DMS153 treated with DMSO at 0.1 percent for 48 hours (cell line): ENCODE measurements at regions not wholly inside any gene's neighbourhood (a gene's known extent, or its start where the extent isn't known, plus 50 kb on each side); places are given as distances from the start of the nearest gene placed in this dataset.
"Not testable (repeated sequence)": the region's sequence is repeated elsewhere in the genome, so short reads cannot be mapped to it uniquely, and the experiment has no call there.

ENCODE experiments used
- DNase-seq: peaks from one replicate; lab custom pipeline; 2025; ENCODE audit not compliant: unreplicated experiment; lab: John Stamatoyannopoulos, UW

DNA sequence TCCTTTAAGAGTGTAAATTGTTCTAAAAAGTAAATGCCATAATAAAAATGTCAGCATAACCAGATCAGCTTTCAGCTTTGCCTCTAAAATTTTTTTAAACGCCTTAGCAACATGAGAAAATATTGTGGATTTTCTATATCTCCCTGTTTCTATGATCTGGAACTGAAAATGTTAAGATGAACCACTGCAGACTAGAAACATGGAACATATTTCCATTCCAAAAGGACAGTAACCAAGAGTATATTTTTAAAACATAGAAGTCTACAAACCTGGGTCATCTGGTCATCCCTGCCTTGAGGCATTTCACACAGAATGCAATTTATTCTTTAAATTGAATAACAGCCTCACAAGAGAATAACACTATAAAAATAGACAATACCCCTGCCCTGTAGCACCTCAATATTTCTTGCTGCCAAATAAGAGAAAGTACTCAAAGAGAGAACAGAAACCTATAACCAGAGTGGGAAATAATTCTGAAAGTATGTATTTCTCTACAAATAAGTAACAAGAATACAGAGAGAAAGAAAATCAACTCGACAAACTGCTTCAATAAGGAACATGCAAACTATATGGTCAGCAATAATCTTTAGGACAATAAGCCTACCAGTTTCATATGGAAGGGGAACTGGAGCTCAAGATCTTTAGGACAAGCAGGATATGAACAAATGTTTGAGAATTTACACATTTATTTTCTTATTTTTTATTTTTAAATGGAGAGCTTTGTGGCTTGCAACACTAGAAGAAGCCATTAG is 949.0 kb downstream of the EPHA3 start:
- DNase-seq, result no peak

DNA sequence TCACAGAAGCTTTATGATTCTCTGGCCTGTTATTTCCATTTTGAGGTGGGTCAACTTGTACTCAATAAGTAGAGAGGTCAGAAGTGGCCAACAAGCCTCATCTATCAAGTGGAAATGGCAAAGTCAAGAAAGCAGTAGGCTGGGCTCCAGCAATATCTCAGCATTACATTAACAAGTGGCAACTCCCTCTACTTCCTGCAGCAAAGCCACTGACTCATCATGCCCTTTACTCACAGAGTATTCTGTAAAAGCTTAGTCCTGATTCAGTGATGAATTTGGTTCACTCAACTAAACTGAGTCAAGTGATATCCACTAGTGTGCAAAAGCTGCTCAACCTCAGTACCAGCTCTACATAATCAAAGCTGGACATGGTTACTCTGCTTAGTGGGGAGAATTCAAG is 954.6 kb downstream of the EPHA3 start:
- DNase-seq, result no peak

DNA sequence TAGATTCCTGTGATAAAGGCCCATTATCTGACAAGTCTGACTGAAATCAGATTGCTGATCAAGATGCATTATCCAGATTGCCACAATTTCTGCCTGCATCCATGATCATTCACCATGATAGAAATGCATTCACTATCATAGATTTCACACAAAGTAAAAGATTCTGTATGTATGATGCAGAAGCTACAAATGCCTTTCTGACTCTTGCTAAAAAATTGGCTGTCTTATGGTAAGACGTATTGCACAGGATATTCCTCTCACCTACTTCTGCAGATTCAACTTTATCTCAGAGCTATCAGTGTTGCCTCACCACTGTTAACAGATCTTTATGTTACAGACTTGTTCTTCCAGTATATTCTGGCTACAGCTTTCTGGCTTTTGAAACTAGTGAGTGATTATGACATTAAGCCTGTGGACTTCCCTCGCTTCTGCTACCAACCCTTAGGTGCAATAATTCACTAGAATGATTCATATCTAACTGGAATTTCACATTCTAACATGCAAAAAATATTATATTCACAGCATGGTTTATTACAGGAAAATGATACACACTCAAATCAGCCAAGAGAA is 955.3 kb downstream of the EPHA3 start:
- no peak for DNase-seq

DNA sequence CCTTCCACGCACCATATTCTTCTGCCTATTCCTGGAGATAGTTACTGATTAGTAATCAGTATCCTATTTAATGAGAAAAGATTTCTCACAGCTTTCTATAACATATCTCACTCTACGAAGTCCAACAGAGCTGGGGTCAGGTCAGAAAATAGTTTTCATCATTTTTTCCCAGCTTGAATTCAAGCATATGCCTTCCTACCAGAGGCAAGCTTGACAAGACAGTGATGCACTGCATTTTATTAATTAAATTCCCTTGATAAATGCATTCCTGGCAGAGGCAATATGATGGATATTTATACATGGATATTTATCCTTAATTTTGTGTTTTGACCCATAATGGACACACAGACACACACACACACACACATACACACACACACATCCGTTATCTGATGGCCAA is 961.4 kb downstream of the EPHA3 start:
- no peak for DNase-seq

DNA sequence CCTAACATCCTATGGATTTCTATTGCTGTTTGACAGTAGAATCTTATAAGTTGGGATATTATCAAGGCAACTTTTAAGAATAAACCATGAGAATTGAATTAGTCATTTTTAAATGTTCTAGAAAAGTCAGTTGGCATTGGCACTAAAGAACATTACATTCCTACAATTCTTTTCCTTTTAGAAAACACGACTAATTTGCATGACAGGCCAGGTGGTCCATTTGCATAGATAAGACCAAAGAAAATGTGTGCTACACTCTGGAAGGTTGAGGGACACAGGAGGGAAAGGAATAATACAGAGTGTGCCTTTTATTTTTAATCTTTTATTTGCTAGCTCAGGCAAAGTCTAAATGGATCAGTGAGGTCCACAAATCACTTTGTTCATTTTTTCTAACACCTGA is 962.3 kb downstream of the EPHA3 start:
- DNase-seq, result no peak

DNA sequence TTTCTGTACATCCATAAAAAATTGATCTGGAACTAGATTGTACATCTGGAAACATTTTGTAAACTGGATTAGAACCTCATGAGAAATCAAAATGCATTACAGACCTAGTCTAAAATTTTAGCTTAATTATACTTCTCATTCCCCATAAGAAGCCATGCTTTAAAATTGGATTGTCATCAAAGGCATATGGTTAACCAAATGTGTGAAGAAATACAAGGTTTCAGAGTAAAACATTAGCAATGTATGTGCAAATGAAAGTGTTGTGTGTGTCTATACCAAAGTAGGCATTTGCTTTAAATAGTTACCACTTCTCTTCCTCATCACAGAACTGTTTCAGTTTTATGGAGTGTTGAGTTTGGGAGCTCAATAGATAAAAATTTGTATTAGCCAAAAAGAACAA is 968.7 kb downstream of the EPHA3 start:
- no peak for DNase-seq

DNA sequence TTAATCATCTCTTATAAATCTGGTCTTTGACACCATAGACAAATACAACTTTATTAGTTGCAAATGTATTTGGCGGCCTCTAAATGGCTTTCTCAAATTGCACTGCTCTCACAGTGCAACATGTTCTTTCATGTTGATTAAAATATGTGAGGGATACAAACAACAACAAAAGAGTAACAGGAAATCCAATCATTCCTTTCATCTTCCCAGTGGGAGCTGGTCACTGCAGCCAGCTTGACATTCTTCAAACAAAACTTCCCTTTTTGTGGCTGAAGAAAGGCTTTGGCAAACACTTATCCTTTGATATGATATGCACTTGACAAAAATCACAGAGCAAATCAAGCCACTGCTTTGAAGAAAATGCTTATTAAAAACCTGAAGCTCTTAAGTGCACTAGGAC is 973.6 kb downstream of the EPHA3 start:
- DNase-seq, result no peak

DNA sequence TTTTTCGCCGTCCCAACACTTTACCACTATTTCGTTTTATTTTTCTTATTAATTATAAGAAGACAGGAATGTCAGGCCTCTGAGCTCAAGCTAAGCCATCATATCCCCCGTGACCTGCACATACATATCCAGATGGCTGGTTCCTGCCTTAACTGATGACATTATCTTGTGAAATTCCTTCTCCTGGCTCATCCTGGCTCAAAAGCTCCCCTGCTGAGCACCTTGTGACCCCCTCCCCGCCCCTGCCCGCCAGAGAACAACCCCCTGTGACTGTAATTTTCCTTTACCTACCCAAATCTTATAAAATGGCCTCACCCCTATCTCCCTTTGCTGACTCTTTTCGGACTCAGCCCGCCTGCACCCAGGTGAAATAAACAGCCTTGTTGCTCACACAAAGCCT is 978.9 kb downstream of the EPHA3 start:
- not testable (repeated sequence) for DNase-seq

DNA sequence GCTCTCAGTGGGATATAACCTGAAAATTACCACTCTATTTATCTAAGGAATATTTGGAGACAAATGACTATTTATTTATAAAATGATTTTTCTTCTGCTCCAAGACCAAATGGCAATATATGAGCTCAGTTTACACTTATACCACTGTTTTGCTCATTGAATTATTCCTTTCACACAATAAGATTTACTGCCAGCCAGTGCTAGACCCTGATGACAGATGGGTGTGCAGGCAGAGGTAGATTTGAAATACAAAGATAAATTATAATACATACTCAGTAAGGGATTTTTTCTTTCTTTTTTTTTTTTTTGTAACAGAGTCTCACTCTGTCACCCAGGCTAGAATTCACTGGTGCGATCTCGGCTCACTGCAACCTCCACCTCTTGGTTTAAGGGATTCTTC is 980.3 kb downstream of the EPHA3 start:
- DNase-seq, result no peak

DNA sequence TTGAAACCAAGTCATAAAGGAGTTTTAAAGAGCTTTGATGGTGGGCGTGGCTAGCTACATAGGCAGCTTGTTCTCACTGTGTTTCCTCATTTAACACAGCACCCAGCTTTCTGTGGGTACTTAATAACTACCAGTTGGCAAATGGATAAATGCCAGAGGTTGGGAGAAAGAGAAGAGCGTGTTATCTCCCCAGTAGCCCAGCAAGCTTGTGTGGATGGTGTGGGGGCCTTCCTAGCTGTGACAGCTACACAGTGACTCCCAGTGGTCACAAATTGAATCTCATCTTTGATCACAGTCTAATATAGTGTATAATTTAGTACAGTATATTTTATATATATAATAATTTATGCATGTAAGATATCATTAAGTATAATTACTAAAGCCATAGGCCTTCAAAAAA is 984.1 kb downstream of the EPHA3 start:
- no peak for DNase-seq

DNA sequence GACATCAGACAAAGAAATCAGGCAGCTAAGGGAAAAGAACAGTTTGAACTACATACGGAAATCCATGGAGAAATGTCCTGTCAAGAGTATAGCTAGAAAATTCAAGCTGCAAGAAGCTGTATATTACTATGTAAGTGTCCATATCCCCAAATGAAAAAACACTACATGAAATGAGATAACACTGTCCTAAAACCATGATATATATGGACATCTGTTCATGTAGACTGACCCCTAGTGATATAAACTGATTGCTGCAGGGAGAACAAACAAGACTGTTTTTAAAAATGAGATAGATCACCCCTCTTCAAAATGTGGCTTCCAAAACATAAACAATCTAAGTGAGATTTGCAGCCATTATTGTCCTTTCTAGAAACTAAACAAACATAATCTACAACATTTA is 985.6 kb downstream of the EPHA3 start:
- DNase-seq, result peak; percentile 2

DNA sequence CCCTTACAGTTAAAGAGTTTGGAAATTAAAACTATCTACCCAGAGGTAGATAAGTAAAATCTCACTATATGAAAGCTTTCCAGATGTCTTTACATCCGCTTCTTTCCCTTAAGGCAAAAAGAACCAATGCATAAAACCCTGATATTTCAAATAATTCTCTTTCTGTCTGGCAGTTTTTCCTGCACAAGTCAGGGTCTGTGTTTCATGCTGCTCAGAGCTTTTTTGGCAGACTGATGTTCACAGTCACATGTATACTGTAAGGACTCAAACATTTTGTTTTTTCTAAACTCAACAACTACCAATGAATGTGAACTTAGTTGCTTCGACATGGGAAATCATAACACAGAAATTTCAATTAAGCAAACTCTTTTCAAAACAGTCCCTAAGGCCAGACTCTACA is 988.4 kb downstream of the EPHA3 start:
- DNase-seq, result no peak

DNA sequence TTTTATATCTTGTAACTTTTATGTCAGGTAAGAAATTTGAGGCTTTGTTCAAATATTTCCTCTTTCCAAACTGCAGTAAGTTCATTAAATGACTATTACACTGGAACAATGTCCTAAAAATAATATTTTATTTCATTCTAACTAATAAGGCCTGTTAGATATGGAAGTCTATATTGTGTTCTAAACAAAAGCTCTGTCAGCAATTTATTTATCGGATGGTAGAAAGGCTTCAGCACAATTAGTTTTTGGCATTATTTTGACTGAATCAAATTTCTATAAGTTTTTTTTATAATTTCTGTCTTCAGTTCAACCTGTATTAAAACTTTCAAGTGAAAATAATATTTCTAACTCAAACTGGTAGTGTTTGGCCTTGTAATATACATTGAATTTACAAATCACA is 992.1 kb downstream of the EPHA3 start:
- DNase-seq, result no peak

DNA sequence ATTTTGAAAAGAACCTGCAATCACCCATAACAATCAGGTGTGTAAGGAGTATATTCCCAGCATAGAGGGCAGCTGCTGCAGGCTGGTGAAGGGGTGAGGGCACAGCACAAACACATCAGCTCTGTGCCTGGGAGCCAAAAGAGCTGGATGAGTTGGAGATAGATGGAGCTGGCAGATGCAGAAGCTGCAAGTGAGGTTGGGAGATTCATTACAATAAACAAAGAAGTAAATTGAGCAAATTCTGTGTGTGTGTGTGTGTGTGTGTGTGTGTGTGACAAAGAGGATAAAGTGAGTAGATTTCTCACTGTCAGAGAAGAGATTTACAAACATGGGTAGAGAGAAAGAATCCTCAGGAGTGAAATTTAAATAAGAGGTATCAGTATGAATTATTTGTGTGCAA is 994.7 kb downstream of the EPHA3 start:
- no peak for DNase-seq

DNA sequence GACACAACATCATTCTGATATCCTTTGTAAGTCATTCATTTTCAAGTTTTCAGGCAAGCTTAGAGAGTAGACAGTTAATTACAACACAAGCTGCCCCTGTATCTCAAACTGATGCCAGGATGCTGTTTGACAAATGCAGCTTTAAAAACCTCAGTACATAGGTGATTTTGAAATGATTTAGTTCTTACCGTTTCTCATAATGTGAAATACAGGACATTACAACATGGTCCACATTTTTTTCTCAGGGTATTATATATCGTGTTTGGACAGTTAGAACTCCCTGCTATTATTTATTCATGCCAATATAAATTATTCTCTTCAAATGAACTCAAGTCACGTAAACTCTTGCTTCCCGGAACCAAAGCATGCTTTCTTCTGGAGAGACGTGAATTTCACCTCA is 1013.9 kb downstream of the EPHA3 start:
- no peak for DNase-seq

DNA sequence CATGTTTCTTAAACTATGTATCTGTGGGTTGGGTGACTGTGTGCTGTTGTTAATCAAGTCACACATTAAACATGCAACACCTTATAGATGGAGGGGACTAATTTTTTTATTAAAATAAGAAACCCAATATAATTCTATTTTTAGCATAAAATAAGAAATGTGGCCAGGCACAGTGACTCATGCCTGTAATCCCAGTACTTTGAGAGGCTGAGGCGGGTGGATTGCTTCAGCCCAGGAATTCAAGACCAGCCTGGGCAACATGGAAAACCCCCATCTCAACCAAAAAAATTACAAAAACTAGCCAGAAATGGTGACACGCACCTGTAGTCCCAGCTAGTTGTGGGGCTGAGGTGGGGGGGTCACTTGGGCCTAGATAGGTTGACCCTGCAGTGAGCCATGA is 1021.0 kb downstream of the EPHA3 start:
- no peak for DNase-seq

DNA sequence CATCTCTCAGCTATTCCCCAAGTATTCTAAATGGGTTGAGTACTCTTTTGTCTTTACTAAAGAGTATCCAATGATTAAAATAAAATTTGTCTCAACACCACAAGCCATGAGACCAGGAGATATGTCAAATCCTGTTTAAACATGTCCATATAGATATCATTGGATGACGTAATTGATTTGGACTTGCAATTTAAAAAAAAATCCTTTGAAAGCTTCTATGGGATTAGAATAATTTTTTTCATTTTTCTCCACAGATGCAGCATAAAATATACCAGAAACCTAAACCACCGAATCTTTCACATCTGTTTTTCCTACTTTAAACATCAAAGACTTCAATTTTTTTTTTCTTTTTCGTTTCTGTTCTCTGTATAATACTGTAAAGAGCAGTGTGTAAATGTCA is 1022.3 kb downstream of the EPHA3 start:
- no peak for DNase-seq

DNA sequence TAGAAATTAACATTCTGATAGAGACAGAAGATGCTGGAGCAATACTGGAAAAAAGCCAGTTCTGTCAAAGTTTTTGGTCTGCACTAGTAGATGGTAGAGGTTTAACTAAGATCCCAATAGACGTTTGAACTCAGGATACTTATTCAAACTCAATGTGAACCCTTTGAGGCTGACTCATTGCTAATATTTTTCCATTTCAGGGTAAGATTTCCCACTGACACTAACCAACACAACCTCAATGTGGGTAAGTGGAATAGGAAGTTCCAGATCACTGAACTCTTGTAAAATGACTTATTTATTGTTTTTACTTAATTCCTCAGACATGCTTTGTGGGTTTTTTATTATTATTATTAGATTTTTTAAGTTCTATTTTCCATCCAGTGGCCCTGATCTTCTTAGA is 1024.8 kb downstream of the EPHA3 start:
- no peak for DNase-seq

DNA sequence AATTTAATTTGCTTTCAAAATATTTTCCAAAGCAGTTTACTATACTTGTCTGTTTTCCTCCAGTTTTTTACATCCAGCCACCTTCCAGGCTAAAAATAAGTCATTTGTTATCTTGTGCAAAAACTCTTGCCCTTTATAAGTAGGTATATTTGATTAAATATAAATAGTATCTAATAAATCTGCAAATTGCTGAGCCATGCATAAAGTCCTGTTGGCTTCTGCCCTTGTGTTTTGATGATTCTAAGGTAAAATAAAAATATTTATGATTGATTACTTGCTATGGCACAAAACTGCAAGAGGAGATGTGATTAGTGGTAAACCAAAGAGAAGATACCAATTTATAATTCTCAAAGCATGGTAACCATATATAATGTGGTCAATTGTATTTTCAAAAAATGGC is 1026.7 kb downstream of the EPHA3 start:
- DNase-seq, result no peak

DNA sequence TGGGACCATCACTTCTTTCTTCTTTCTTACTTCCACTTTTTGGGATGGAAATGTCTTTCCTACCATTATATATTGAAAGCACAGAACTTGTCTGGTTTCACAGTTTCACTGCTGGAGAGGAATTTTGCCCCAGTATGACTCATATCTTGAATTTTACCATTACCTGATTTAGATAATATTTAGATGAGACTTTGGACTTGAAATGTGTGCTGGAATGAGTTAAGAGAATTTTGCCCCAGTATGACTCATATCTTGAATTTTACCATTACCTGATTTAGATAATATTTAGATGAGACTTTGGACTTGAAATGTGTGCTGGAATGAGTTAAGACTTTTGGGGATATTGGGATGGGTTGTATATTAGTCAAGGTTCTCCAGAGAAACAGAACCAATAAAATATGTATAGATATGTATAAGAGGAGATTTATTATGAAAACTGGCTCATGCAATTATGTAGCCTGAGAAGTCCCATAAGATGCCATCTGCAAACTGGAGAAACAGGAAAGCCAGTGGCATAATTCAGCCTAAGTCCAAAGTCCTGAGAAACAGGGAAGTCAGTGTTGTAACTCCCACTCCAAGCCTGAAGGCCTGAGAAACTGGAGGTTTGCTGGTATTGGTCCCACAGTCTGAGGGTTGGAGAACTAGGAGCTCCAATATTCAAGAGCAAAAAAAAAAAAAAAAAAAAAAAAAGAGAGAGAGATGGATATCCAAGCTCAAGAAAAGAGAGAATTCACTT is 1029.2 kb downstream of the EPHA3 start:
- DNase-seq, result no peak

DNA sequence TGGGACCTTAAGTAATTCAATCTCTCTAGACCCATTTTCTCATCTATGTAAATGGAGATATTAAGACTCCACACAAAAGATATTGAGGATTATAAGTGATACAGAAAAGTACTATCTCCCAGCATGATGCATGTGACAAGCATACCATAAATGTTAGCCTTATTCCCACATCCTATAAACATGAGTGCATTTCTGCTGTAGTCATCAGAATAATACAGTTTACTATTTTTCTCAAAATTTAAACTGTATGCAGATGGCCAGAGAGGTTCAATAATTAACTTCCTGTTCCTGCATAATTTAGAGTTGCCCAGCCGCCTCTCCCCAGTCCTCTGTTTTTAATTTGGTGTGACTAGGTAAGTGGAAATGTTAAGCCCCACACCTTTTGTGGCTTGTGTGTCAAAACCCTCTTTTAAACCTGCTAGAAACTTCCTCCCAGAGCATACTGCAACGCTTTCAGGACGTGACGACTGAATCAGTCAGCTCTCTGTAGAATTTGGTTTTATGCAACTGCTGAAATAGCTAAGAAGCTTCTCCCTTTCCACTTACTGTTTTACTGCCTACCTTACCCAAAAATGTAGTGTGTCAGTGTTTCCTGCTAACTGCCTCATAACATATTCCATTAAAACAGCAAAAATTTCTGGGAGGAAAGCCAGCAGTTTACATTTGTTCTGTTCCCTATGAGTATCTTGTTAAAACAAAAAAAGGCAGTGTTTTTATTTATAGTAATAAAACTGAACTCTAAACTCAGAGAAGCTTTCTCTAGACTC is 1037.9 kb downstream of the EPHA3 start:
- DNase-seq, result no peak

DNA sequence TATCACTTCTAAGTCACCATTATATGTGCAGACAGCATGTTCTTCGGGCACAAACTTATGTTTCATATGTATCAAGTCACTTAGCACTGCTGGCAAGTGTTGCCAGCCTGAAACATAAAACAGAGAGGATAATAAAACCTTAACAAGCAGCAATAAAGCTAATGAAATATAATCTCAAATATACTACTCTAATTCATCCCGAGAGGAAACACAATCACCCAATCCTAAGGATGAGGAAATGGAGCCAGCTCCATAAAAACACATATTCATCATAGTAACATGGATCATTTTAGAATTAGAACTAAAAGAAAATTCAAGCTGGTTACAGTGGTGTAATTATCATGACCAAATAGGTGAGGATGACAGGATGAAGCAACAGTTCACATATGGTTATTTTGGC is 1072.7 kb downstream of the EPHA3 start:
- DNase-seq, result no peak
